Progenitor cell of endocrine pancreas (in vitro differentiated cells): ENCODE measurements at regions not wholly inside any gene's neighbourhood (a gene's known extent, or its start where the extent isn't known, plus 50 kb on each side); places are given as distances from the start of the nearest gene placed in this dataset.

ENCODE experiments used
- DNase-seq: peaks from one replicate; pipeline ENCODE4 v3.0.0; 2021; ENCODE audit warnings: low spot score; ENCODE audit not compliant: unreplicated experiment
- H3K27ac Mint-ChIP-seq: 2 replicates; pipeline ENCODE4 v1.8.0; 2021; ENCODE audit warnings: mild to moderate bottlenecking, moderate library complexity, mixed read lengths
- H3K27me3 Mint-ChIP-seq: 2 replicates; pipeline ENCODE4 v1.8.0; 2021; ENCODE audit warnings: mixed read lengths
- H3K36me3 Mint-ChIP-seq: 2 replicates; pipeline ENCODE4 v1.8.0; 2022; ENCODE audit warnings: mixed read lengths; ENCODE audit not compliant: insufficient read depth
- H3K4me1 Mint-ChIP-seq: 2 replicates; pipeline ENCODE4 v1.8.0; 2021; ENCODE audit warnings: low read depth, mixed read lengths
- H3K4me3 Mint-ChIP-seq: 2 replicates; pipeline ENCODE4 v1.8.0; 2021; ENCODE audit warnings: low read depth, mild to moderate bottlenecking, moderate library complexity, mixed read lengths
- H3K9me3 Mint-ChIP-seq: 2 replicates; pipeline ENCODE4 v1.8.0; 2021; ENCODE audit warnings: low read depth, mixed read lengths
- CTCF ChIP-seq: fragments of 200-600 bp; sonication (generic); IDR thresholded peaks from one replicate; pipeline ENCODE4 v1.5.0; 2021; ENCODE audit warnings: antibody characterized with exemption, mild to moderate bottlenecking; ENCODE audit not compliant: unreplicated experiment

GRCh38 chr3:197350446-197350845 lies 52.0 kb upstream of the DLG1 start:
- Mint-ChIP-seq H3K4me1 (peaks cover 5% of the 10 kb centered on the region), H3K36me3 (no peaks in the 10 kb centered on the region), H3K9me3 (no peaks in the 10 kb centered on the region), H3K4me3 (no peak overlapping the region), H3K27me3 (peaks cover 9% of the 10 kb centered on the region), H3K27ac (no peak overlapping the region)
- no peak for DNase-seq
- TF ChIP-seq CTCF = no peak

- no peak for DNase-seq
Observed at GRCh38 chr3:197349368-197349767, 51.0 kb upstream of the DLG1 start.

More at GRCh38 chr3:197349368-197349767, 51.0 kb upstream of the DLG1 start:
- TF ChIP-seq CTCF = no peak
- Mint-ChIP-seq H3K27me3 (peaks cover 5% of the 10 kb centered on the region), H3K36me3 (no peaks in the 10 kb centered on the region), H3K4me1 (peaks cover 3% of the 10 kb centered on the region), H3K4me3 (no peak overlapping the region), H3K9me3 (no peaks in the 10 kb centered on the region), H3K27ac (no peak overlapping the region)
